ENCODE measurements at regions not wholly inside any gene's neighbourhood (a gene's known extent, or its start where the extent isn't known, plus 50 kb on each side); places are given as distances from the start of the nearest gene placed in this dataset.

- H3K9ac ChIP-seq (ENCODE audit: low read length): no peak overlapping the region
- H3K4me2 ChIP-seq (ENCODE audit: low read length): no peak overlapping the region
- no peak for TF ChIP-seq EZH2phosphoT487 (IDR thresholded peaks at IDR 0.05; ENCODE audit: low read depth)
- TF ChIP-seq, protein P1, sequence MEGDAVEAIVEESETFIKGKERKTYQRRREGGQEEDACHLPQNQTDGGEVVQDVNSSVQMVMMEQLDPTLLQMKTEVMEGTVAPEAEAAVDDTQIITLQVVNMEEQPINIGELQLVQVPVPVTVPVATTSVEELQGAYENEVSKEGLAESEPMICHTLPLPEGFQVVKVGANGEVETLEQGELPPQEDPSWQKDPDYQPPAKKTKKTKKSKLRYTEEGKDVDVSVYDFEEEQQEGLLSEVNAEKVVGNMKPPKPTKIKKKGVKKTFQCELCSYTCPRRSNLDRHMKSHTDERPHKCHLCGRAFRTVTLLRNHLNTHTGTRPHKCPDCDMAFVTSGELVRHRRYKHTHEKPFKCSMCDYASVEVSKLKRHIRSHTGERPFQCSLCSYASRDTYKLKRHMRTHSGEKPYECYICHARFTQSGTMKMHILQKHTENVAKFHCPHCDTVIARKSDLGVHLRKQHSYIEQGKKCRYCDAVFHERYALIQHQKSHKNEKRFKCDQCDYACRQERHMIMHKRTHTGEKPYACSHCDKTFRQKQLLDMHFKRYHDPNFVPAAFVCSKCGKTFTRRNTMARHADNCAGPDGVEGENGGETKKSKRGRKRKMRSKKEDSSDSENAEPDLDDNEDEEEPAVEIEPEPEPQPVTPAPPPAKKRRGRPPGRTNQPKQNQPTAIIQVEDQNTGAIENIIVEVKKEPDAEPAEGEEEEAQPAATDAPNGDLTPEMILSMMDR (IDR thresholded peaks at IDR 0.05; ENCODE audit: low read depth, low read length): no peak
- H3K4me3 ChIP-seq (ENCODE audit: low read length): no peak overlapping the region
- H3K27me3 ChIP-seq (ENCODE audit: low read depth, low read length): no peaks in the 10 kb centered on the region
- H2AFZ ChIP-seq (ENCODE audit: low read depth, low read length): no peak overlapping the region
- H3K4me1 ChIP-seq (ENCODE audit: low read length): no peaks in the 10 kb centered on the region
- H3K9me3 ChIP-seq (ENCODE audit: insufficient read depth, low read length): no peaks in the 10 kb centered on the region
- H3K27ac ChIP-seq (ENCODE audit: low read length): no peak overlapping the region
- no peaks in the 10 kb centered on the region for H3K36me3 ChIP-seq (replicated peaks; ENCODE audit: low read depth, low read length)
- no peaks in the 10 kb centered on the region for H4K20me1 ChIP-seq (ENCODE audit: insufficient read depth, low read length)
- H3K79me2 ChIP-seq (ENCODE audit: low read length): no peaks in the 10 kb centered on the region
Measured at GRCh38 chr1:70842562-70842961, 205.1 kb downstream of the PTGER3 start.

DNA sequence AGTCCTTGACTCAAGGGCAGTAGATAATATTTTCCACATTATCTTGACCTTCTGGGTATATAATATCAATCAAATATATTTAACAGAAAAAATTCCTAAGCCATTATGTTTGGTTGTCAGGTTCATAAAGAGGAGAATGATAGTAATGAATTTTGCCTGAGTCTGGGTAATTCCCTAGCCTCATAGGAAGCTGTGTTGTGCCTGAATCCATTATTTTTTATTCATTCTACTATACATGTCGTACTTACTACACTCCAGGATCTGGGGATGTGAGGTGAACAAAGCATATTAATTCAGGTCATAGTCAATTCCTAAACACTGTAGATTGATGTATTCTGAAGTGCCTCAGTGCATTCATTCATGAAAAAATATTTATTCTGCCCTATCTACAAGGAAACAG lies 204.2 kb downstream of the PTGER3 start:
- H3K27ac ChIP-seq (ENCODE audit: low read length): no peak overlapping the region
- H3K9me3 ChIP-seq (ENCODE audit: insufficient read depth, low read length): no peaks in the 10 kb centered on the region
- no peak for TF ChIP-seq EZH2phosphoT487 (IDR thresholded peaks at IDR 0.05; ENCODE audit: low read depth)
- TF ChIP-seq, protein P1 (IDR thresholded peaks at IDR 0.05; ENCODE audit: low read depth, low read length): no peak
- no peaks in the 10 kb centered on the region for H3K79me2 ChIP-seq (ENCODE audit: low read length)
- no peaks in the 10 kb centered on the region for H3K36me3 ChIP-seq (replicated peaks; ENCODE audit: low read depth, low read length)
- no peaks in the 10 kb centered on the region for H4K20me1 ChIP-seq (ENCODE audit: insufficient read depth, low read length)
- no peak overlapping the region for H3K4me2 ChIP-seq (ENCODE audit: low read length)
- no peaks in the 10 kb centered on the region for H3K4me1 ChIP-seq (ENCODE audit: low read length)
- H3K27me3 ChIP-seq (ENCODE audit: low read depth, low read length): no peaks in the 10 kb centered on the region
- no peak overlapping the region for H3K4me3 ChIP-seq (ENCODE audit: low read length)
- no peak overlapping the region for H3K9ac ChIP-seq (ENCODE audit: low read length)
- no peak overlapping the region for H2AFZ ChIP-seq (ENCODE audit: low read depth, low read length)

- Histone ChIP-seq H4K20me1 (ENCODE audit: insufficient read depth, low read length) (no peaks in the 10 kb centered on the region), H2AFZ (ENCODE audit: low read depth, low read length) (no peak overlapping the region), H3K36me3 (replicated peaks; ENCODE audit: low read depth, low read length) (no peaks in the 10 kb centered on the region), H3K4me3 (ENCODE audit: low read length) (no peak overlapping the region), H3K27me3 (ENCODE audit: low read depth, low read length) (no peaks in the 10 kb centered on the region), H3K4me1 (ENCODE audit: low read length) (no peaks in the 10 kb centered on the region), H3K79me2 (ENCODE audit: low read length) (no peaks in the 10 kb centered on the region), H3K9me3 (ENCODE audit: insufficient read depth, low read length) (no peaks in the 10 kb centered on the region), H3K27ac (ENCODE audit: low read length) (no peak overlapping the region), H3K9ac (ENCODE audit: low read length) (no peak overlapping the region), H3K4me2 (ENCODE audit: low read length) (no peak overlapping the region)
- TF ChIP-seq, protein P1 (IDR thresholded peaks at IDR 0.05; ENCODE audit: low read depth, low read length): no peak
- no peak for TF ChIP-seq EZH2phosphoT487 (IDR thresholded peaks at IDR 0.05; ENCODE audit: low read depth)
Measured at GRCh38 chr1:70847013-70847412, 200.6 kb downstream of the PTGER3 start.

DNA sequence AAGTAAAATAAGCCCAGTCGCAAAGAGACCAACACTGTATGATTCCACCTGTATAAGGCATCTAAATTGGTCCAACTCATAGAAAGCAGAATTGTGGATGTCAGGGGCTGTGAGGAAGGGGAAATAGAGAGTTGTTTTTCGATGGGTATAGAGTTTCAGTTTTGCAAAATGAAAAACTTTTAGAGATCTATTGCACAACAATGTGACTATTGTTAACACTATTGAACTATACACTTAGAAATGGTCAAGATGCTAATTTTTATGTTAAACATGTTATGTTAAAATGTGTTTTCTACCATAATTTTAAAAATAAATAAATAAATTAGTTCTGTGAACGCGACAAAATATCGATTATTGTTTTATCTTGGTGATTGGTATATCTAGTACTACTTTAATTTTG lies 192.4 kb downstream of the PTGER3 start:
- Histone ChIP-seq H3K4me3 (ENCODE audit: low read length) (no peak overlapping the region), H3K27ac (ENCODE audit: low read length) (no peak overlapping the region), H3K9ac (ENCODE audit: low read length) (no peak overlapping the region), H3K4me1 (ENCODE audit: low read length) (no peaks in the 10 kb centered on the region), H4K20me1 (ENCODE audit: insufficient read depth, low read length) (no peaks in the 10 kb centered on the region), H2AFZ (ENCODE audit: low read depth, low read length) (no peak overlapping the region), H3K4me2 (ENCODE audit: low read length) (no peak overlapping the region), H3K36me3 (replicated peaks; ENCODE audit: low read depth, low read length) (no peaks in the 10 kb centered on the region), H3K27me3 (ENCODE audit: low read depth, low read length) (no peaks in the 10 kb centered on the region), H3K9me3 (ENCODE audit: insufficient read depth, low read length) (no peaks in the 10 kb centered on the region), H3K79me2 (ENCODE audit: low read length) (no peaks in the 10 kb centered on the region)
- TF ChIP-seq, protein P1 (IDR thresholded peaks at IDR 0.05; ENCODE audit: low read depth, low read length): no peak
- no peak for TF ChIP-seq EZH2phosphoT487 (IDR thresholded peaks at IDR 0.05; ENCODE audit: low read depth)
